Suprapubic skin (tissue), 4 donors: ENCODE measurements at regions not wholly inside any gene's neighbourhood (a gene's known extent, or its start where the extent isn't known, plus 50 kb on each side); places are given as distances from the start of the nearest gene placed in this dataset.
"Not testable (repeated sequence)": the region's sequence is repeated elsewhere in the genome, so short reads cannot be mapped to it uniquely, and the experiment has no call there.

Source experiments
- EP300 ChIP-seq: sonication (generic); formaldehyde crosslinking; IDR thresholded peaks from one replicate; pipeline ENCODE4 v1.6.1; 2017; ENCODE audit warnings: antibody characterized with exemption
- POLR2A ChIP-seq, 2 donors: fragments of 450-650 bp; IDR thresholded peaks; one replicate each; pipeline ENCODE4 v1.6.1; 2017; ENCODE audit warnings: antibody characterized with exemption in 2 of 2, mild to moderate bottlenecking in 2 of 2, moderate library complexity in 2 of 2
- POLR2AphosphoS5 ChIP-seq, 3 donors: sonication (generic); formaldehyde crosslinking; IDR thresholded peaks; one replicate each; pipeline ENCODE4 v1.6.1; 2017; ENCODE audit warnings: antibody characterized with exemption in 3 of 3
- TF ChIP-seq, protein P1 (sequence below), 2 donors: fragments of 200-600 bp in 1 of 2; fragments of 450-650 bp in 1 of 2; sonication (generic) in 1 of 2; IDR thresholded peaks; one replicate each; pipeline ENCODE4 v1.5.1; 2016 to 2019; ENCODE audit warnings: antibody characterized with exemption in 2 of 2, mild to moderate bottlenecking in 1 of 2, moderate library complexity in 1 of 2

DNA sequence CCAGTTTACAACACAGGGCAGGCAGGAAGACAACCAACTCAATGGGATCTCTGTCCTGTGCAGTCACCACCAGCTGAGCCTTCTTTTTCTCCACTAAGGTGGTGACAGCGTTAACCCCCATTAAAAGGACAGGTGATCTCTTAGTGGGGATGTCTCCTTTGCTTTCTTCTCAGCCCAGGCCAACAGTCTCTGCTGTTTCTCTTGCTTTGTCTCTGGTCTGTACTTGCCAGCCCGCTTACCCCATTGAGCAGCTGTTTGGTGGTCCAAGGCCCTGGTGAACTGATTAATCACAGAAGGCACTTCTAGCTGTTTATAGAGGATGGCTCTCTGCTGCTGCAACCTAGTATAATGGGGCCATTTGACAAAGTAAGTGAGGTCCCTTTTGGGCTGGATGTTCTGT, 523.9 kb upstream of the TPTE start:
- TF ChIP-seq, protein P1, sequence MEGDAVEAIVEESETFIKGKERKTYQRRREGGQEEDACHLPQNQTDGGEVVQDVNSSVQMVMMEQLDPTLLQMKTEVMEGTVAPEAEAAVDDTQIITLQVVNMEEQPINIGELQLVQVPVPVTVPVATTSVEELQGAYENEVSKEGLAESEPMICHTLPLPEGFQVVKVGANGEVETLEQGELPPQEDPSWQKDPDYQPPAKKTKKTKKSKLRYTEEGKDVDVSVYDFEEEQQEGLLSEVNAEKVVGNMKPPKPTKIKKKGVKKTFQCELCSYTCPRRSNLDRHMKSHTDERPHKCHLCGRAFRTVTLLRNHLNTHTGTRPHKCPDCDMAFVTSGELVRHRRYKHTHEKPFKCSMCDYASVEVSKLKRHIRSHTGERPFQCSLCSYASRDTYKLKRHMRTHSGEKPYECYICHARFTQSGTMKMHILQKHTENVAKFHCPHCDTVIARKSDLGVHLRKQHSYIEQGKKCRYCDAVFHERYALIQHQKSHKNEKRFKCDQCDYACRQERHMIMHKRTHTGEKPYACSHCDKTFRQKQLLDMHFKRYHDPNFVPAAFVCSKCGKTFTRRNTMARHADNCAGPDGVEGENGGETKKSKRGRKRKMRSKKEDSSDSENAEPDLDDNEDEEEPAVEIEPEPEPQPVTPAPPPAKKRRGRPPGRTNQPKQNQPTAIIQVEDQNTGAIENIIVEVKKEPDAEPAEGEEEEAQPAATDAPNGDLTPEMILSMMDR (IDR thresholded peaks at IDR 0.05), result not testable (repeated sequence)
- not testable (repeated sequence) for TF ChIP-seq POLR2AphosphoS5 (IDR thresholded peaks at IDR 0.05); POLR2A (IDR thresholded peaks at IDR 0.05); EP300
